B cell (primary cell): ENCODE measurements at regions not wholly inside any gene's neighbourhood (a gene's known extent, or its start where the extent isn't known, plus 50 kb on each side); places are given as distances from the start of the nearest gene placed in this dataset.

Experiments used
- EZH2 ChIP-seq: IDR thresholded peaks from 2 replicates; pipeline ENCODE4 v1.6.1; 2012; ENCODE audit warnings: borderline replicate concordance, low read depth, mild to moderate bottlenecking, moderate library complexity, low read length; ENCODE audit not compliant: insufficient read depth, poor library complexity, severe bottlenecking
- TF ChIP-seq, protein P1 (sequence below): fragments of 200-600 bp; IDR thresholded peaks from one replicate; pipeline ENCODE4 v1.8.0; 2022; ENCODE audit warnings: antibody characterized with exemption, mild to moderate bottlenecking

GRCh38 chr15:35312344-35312743, 227.2 kb upstream of the NANOGP8 start:
- TF ChIP-seq, protein P1, sequence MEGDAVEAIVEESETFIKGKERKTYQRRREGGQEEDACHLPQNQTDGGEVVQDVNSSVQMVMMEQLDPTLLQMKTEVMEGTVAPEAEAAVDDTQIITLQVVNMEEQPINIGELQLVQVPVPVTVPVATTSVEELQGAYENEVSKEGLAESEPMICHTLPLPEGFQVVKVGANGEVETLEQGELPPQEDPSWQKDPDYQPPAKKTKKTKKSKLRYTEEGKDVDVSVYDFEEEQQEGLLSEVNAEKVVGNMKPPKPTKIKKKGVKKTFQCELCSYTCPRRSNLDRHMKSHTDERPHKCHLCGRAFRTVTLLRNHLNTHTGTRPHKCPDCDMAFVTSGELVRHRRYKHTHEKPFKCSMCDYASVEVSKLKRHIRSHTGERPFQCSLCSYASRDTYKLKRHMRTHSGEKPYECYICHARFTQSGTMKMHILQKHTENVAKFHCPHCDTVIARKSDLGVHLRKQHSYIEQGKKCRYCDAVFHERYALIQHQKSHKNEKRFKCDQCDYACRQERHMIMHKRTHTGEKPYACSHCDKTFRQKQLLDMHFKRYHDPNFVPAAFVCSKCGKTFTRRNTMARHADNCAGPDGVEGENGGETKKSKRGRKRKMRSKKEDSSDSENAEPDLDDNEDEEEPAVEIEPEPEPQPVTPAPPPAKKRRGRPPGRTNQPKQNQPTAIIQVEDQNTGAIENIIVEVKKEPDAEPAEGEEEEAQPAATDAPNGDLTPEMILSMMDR: no peak
- TF ChIP-seq EZH2: no peak
